ENCODE measurements at regions not wholly inside any gene's neighbourhood (a gene's known extent, or its start where the extent isn't known, plus 50 kb on each side); places are given as distances from the start of the nearest gene placed in this dataset.

GRCh38 chr21:22889445-22889844 lies 1891.2 kb downstream of the NCAM2 start:
- DNase-seq (ENCODE audit: low read depth, low spot score) (no peak), ATAC-seq (no peak)
- Histone ChIP-seq H3K79me2 (ENCODE audit: insufficient read depth, low read length) (no peaks in the 10 kb centered on the region), H4K20me1 (ENCODE audit: insufficient read depth) (no peaks in the 10 kb centered on the region), H3K27ac (ENCODE audit: low read depth, low read length) (no peak overlapping the region), H3K4me2 (ENCODE audit: low read length) (no peak overlapping the region), H3K36me3 (ENCODE audit: control insufficient read depth in 1 of 2, insufficient read depth in 2 of 2, low read length in 2 of 2) (no peaks in the 10 kb centered on the region), H3K9me3 (ENCODE audit: control insufficient read depth in 1 of 2, insufficient read depth in 1 of 2, low read depth in 1 of 2, low read length in 2 of 2) (peaks cover 15 to 18% of the 10 kb centered on the region in 2 experiments; a peak in 2 of 4 replicates), H2AFZ (ENCODE audit: low read depth, low read length, poor library complexity, severe bottlenecking) (no peak overlapping the region), H3K4me3 (replicated peaks in 1 of 2; ENCODE audit: low read depth in 1 of 2, low read length in 2 of 2) (no peak overlapping the region), H3K9me2 (ENCODE audit: insufficient read depth) (no peaks in the 10 kb centered on the region), H3K4me1 (ENCODE audit: control insufficient read depth in 1 of 2, insufficient read depth in 2 of 2, low read length in 2 of 2) (no peaks in the 10 kb centered on the region), H3K9ac (ENCODE audit: low read length) (no peak overlapping the region), H3K27me3 (ENCODE audit: insufficient read depth, low read length) (no peaks in the 10 kb centered on the region)
- ChIA-PET POLR2A (no interaction called here), CTCF (no interaction called here), RAD21 (ENCODE audit: low non-redundant PET in 1 of 2, low total read pairs in 2 of 2, uncharacterized antibody in 2 of 2, unreplicated experiment in 2 of 2) (no interaction called here)
- BruUV-seq (replicated peaks) = no TSS peak
- intact Hi-C loops (cut with micrococcal nuclease) = no loop called here
- TF ChIP-seq POLR2A (IDR thresholded peaks at IDR 0.05; ENCODE audit: borderline replicate concordance, extremely low read depth, insufficient read depth, insufficient read length) (no peak), SRF (IDR thresholded peaks at IDR 0.05; ENCODE audit: low read depth) (no peak), EZH2 (IDR thresholded peaks at IDR 0.05) (no peak), ZNF274 (IDR thresholded peaks at IDR 0.05; ENCODE audit: low read depth, low read length) (no peak), ZFX (IDR thresholded peaks at IDR 0.05) (no peak), FOSL1 (IDR thresholded peaks at IDR 0.05; ENCODE audit: low read depth) (no peak), ZBTB33 (IDR thresholded peaks at IDR 0.05; ENCODE audit: extremely low read depth, insufficient replicate concordance, low read length) (no peak), JUND (IDR thresholded peaks at IDR 0.05) (no peak), POLR2AphosphoS5 (IDR thresholded peaks at IDR 0.05; ENCODE audit: low read depth, low read length) (no peak)

GRCh38 chr21:22890656-22891055 lies 1892.4 kb downstream of the NCAM2 start:
- H3K79me2 ChIP-seq (ENCODE audit: insufficient read depth, low read length) = no peaks in the 10 kb centered on the region
- no peak overlapping the region for H3K27ac ChIP-seq (ENCODE audit: low read depth, low read length)
- ChIA-PET POLR2A (no interaction called here), RAD21 (ENCODE audit: low non-redundant PET in 1 of 2, low total read pairs in 2 of 2, uncharacterized antibody in 2 of 2, unreplicated experiment in 2 of 2) (no interaction called here), CTCF (no interaction called here)
- TF ChIP-seq ATF3 (IDR thresholded peaks at IDR 0.05) (no peak), CBX3 (IDR thresholded peaks at IDR 0.05; ENCODE audit: low read depth) (no peak), CEBPB (IDR thresholded peaks at IDR 0.05; ENCODE audit: low read depth) (no peak), JUND (IDR thresholded peaks at IDR 0.05) (no peak), ZBTB33 (IDR thresholded peaks at IDR 0.05; ENCODE audit: extremely low read depth, insufficient replicate concordance, low read length) (no peak), POLR2A (IDR thresholded peaks at IDR 0.05; ENCODE audit: borderline replicate concordance, extremely low read depth, insufficient read depth, insufficient read length) (no peak), POLR2AphosphoS5 (IDR thresholded peaks at IDR 0.05; ENCODE audit: low read depth, low read length) (no peak), SIN3A (IDR thresholded peaks at IDR 0.05; ENCODE audit: low read depth) (no peak), TCF7L2 (IDR thresholded peaks at IDR 0.05; ENCODE audit: borderline replicate concordance, extremely low read depth, insufficient read depth, insufficient read length) (no peak)
- no peak overlapping the region for H2AFZ ChIP-seq (ENCODE audit: low read depth, low read length, poor library complexity, severe bottlenecking)
- H3K9me2 ChIP-seq (ENCODE audit: insufficient read depth) = no peaks in the 10 kb centered on the region
- H3K4me3 ChIP-seq (replicated peaks in 1 of 2; ENCODE audit: low read depth in 1 of 2, low read length in 2 of 2) = no peak overlapping the region
- intact Hi-C loops (cut with micrococcal nuclease) = no loop called here
- H3K9me3 ChIP-seq (ENCODE audit: control insufficient read depth in 1 of 2, insufficient read depth in 1 of 2, low read depth in 1 of 2, low read length in 2 of 2) = peaks cover 15 to 18% of the 10 kb centered on the region in 2 experiments; a peak in 2 of 4 replicates
- H3K27me3 ChIP-seq (ENCODE audit: insufficient read depth, low read length) = no peaks in the 10 kb centered on the region
- no peaks in the 10 kb centered on the region for H3K36me3 ChIP-seq (ENCODE audit: control insufficient read depth in 1 of 2, insufficient read depth in 2 of 2, low read length in 2 of 2)
- ATAC-seq (no peak), DNase-seq (ENCODE audit: low read depth, low spot score) (no peak)
- BruUV-seq (replicated peaks) = no TSS peak
- no peak overlapping the region for H3K9ac ChIP-seq (ENCODE audit: low read length)
- H3K4me1 ChIP-seq (ENCODE audit: control insufficient read depth in 1 of 2, insufficient read depth in 2 of 2, low read length in 2 of 2) = no peaks in the 10 kb centered on the region
- H3K4me2 ChIP-seq (ENCODE audit: low read length) = no peak overlapping the region
- no peaks in the 10 kb centered on the region for H4K20me1 ChIP-seq (ENCODE audit: insufficient read depth)

All from HCT116 (cell line).